ENCODE measurements at regions not wholly inside any gene's neighbourhood (a gene's known extent, or its start where the extent isn't known, plus 50 kb on each side); places are given as distances from the start of the nearest gene placed in this dataset.

DNA sequence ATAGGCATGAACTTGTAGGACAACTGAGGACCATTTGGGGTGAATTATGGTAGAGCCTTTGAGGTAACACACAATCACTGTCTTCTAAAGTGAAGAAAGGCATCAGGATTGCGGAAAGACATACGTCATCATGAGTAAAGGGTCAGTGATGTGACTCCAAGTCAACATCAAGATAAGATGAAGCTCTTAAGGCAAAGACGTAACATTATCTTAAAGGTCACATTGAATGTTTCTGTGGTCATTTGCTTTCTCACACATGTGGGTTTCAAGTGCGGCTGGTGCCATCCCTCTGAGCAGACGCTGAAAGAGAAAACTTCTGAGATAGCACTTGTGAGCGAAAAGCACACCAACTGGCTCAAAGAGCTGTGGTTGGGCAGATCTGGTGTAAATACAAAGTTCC is 63.3 kb upstream of the GRAMD2B start:
- no peak for DNase-seq (ENCODE audit: low read depth)
- in situ Hi-C loops (cut with HindIII; ENCODE audit: low pct_unique_long_range_greater_than_20kb, low sequenced_read_pairs), result loop anchor here (10.0 to 25.0 kb wide), 2 partner anchors 177 to 235 kb away; partner anchors contain the start of gene ALDH7A1

DNA sequence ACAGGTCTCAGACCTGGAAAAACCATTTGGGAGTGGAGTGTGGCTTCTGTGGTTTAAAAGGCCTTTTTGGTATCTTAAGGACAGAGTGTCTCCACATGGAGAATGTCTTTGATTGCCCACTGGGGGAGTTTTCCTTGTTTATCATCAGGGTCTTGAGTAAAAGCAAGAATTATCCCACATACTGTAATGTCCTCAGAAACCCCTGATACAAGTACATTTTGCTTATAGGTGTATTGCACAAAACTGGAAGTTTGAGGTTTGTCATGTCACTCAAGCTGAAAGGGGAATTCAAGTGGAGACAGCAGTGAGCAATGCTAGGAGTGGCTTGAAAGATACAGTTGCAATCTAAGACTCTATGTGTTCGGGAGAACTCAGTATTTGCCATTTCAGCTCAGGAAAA is 62.7 kb upstream of the GRAMD2B start:
- in situ Hi-C loops (cut with HindIII; ENCODE audit: low pct_unique_long_range_greater_than_20kb, low sequenced_read_pairs), result loop anchor here (25.0 kb wide), 1 partner anchor 177 kb away; no protein-coding TSS in a partner anchor
- no peak for DNase-seq (ENCODE audit: low read depth)

GRCh38 chr5:126363658-126364057 is 59.6 kb upstream of the GRAMD2B start:
- DNase-seq (ENCODE audit: low read depth), result no peak
- in situ Hi-C loops (cut with HindIII; ENCODE audit: low pct_unique_long_range_greater_than_20kb, low sequenced_read_pairs), result loop anchor here (25.0 kb wide), 1 partner anchor 174 kb away; no protein-coding TSS in a partner anchor

- in situ Hi-C loops (cut with HindIII; ENCODE audit: low pct_unique_long_range_greater_than_20kb, low sequenced_read_pairs), result loop anchor here (25.0 kb wide), 1 partner anchor 173 kb away; no protein-coding TSS in a partner anchor
- no peak for DNase-seq (ENCODE audit: low read depth)
Observed at GRCh38 chr5:126364206-126364902, 58.9 kb upstream of the GRAMD2B start.

DNA sequence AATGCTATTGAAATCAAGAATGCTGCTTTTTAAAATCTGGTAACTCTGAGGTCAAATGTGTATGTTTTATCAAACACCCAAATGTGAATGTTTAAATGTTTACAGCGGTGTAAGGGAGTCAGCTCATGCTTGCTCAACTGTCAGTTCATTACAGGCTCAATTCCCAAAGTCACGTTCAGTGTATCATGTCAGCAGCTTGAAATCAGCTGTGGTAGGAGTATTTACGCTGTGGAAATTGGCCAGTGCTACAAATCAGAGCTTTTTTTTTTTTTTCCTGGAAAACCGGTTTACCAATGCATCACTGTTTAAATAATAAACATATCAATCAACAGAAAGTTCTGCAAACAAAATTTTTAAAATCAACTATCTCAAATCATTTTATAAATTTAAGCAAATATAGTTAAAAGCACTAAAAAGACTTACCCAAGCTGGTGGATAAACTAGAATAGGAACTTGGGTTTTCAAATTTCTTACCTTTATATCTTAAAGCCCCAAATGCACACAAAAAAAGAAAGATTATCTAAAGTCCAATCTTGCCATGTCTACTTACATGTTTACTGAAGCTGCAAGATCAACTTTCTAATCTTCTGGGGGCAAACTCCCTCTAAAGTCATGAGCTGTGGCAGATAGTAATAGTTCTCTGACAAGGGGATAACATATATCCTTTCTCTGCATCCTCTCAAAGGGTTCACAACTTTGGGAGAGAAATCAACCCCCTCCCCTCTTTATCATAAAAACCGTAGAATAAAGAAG is 57.6 kb upstream of the GRAMD2B start:
- DNase-seq (ENCODE audit: low read depth), result no peak
- in situ Hi-C loops (cut with HindIII; ENCODE audit: low pct_unique_long_range_greater_than_20kb, low sequenced_read_pairs), result loop anchor here (25.0 kb wide), 1 partner anchor 172 kb away; no protein-coding TSS in a partner anchor

GRCh38 chr5:126366199-126366560 is 57.0 kb upstream of the GRAMD2B start:
- in situ Hi-C loops (cut with HindIII; ENCODE audit: low pct_unique_long_range_greater_than_20kb, low sequenced_read_pairs), result loop anchor here (25.0 kb wide), 1 partner anchor 171 kb away; no protein-coding TSS in a partner anchor
- no peak for DNase-seq (ENCODE audit: low read depth)

DNA sequence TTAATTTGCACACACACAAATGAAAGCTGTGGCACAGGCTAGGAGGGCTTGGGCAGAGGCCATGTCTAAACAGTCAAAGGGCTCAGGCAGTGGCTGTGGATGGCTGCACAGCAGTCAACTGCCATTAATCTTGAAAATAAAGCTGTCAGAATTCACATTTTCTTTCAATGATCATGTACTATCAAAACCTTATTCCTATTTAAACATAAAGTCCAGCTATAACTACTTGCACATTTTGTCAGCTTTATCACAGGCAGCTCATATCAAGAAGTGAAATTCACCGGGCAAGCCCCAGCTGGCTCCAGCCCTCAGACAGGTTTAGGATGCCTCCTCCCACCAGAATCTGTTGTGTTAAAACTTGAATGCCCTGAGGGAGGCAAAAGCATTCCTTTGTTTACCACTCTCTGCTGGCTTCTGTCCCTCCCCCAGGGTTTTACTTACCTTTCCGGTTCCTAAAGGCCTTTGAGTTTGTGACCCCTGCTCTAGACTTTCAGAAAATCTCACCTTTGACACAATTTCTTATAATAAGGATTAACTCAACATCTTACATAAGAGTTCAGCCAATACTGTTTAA is 54.9 kb upstream of the GRAMD2B start:
- peak; percentile 83 for DNase-seq (ENCODE audit: low read depth)
- in situ Hi-C loops (cut with HindIII; ENCODE audit: low pct_unique_long_range_greater_than_20kb, low sequenced_read_pairs), result loop anchor here (25.0 kb wide), 1 partner anchor 169 kb away; no protein-coding TSS in a partner anchor

GRCh38 chr5:126369083-126369482 is 54.1 kb upstream of the GRAMD2B start:
- in situ Hi-C loops (cut with HindIII; ENCODE audit: low pct_unique_long_range_greater_than_20kb, low sequenced_read_pairs), result loop anchor here (25.0 kb wide), 1 partner anchor 168 kb away; no protein-coding TSS in a partner anchor
- no peak for DNase-seq (ENCODE audit: low read depth)

GRCh38 chr5:126369995-126370731 is 53.0 kb upstream of the GRAMD2B start:
- DNase-seq (ENCODE audit: low read depth), result peak; percentile 77
- in situ Hi-C loops (cut with HindIII; ENCODE audit: low pct_unique_long_range_greater_than_20kb, low sequenced_read_pairs), result loop anchor here (25.0 kb wide), 1 partner anchor 167 kb away; no protein-coding TSS in a partner anchor

DNA sequence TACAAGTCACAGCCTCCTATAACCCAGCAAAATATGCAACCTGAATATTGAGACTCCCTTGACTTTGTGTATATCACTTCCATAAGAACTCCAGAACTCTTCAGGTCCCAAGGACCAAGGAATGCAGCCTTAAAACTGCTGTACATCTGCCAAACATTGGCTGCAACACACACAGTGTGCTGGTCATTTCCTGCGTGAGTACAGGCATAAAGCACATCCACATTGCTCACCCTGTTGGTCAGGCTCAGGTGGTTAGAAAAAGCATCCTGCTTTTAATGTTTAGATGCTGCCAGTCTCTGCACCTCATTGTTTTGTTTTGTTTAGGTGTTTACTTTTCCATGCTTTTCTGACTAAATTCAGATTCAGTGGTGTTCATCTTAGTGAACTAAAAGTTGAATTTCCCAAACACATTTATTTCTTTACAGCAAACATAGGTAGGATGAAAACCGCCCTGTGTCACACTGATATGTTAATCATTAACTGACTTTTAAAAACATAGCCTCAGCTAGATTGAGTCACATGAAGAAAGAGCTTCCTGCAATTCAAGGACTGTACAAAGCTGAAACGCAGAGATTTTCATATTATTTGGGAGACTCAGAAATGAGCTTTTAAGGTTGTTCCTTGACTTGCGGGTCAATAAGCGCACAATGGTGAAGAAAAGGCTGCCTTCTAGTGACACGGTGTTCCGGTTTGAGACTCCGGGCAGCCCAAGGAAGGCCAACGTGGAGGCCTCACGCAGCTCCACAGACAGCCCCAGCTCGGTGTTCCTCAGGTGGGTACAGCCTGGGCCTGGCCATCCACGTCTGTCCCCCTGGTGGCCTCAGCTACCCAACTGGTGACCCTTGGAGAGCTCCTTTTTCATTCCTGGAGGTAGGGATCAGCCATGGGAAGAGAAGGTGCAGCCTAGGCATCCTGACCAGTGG is 52.2 kb upstream of the GRAMD2B start:
- DNase-seq (ENCODE audit: low read depth), result peak; percentile 91
- in situ Hi-C loops (cut with HindIII; ENCODE audit: low pct_unique_long_range_greater_than_20kb, low sequenced_read_pairs), result loop anchor here (25.0 kb wide), 1 partner anchor 166 kb away; no protein-coding TSS in a partner anchor

- DNase-seq (ENCODE audit: low read depth), result peak; percentile 59
Observed at GRCh38 chr5:126373375-126374108, 49.7 kb upstream of the GRAMD2B start.

More at GRCh38 chr5:126373375-126374108, 49.7 kb upstream of the GRAMD2B start:
- in situ Hi-C loops (cut with HindIII; ENCODE audit: low pct_unique_long_range_greater_than_20kb, low sequenced_read_pairs), result loop anchor here (25.0 kb wide), 1 partner anchor 164 kb away; no protein-coding TSS in a partner anchor
